CD14-positive monocyte (primary cell): ENCODE measurements at regions not wholly inside any gene's neighbourhood (a gene's known extent, or its start where the extent isn't known, plus 50 kb on each side); places are given as distances from the start of the nearest gene placed in this dataset.

Experiments used
- DNase-seq, 3 donors: peaks; one replicate each; pipeline ENCODE4 v3.0.0-alpha.2; 2011 to 2022
- H2AFZ ChIP-seq: 2 replicates; pipeline ENCODE4 v1.6.0; 2012; ENCODE audit warnings: mild to moderate bottlenecking, low read depth, low read length, inconsistent platforms; ENCODE audit not compliant: insufficient read depth, poor library complexity, severe bottlenecking
- H3K27ac ChIP-seq, 2 donors: 1 replicate in 1 of 2; 2 replicates in 1 of 2; pipeline ENCODE4 v1.5.1; 2012 to 2013; ENCODE audit warnings: low read length in 2 of 2, control low read depth in 1 of 2, inconsistent platforms in 1 of 2, low read depth in 1 of 2, mild to moderate bottlenecking in 1 of 2
- H3K27me3 ChIP-seq, 2 donors: one replicate each; pipeline versions ENCODE4 v1.6.0 to v1.6.1; 2011 to 2013; ENCODE audit warnings: low read length in 2 of 2; ENCODE audit not compliant: control insufficient read depth in 2 of 2, insufficient read depth in 2 of 2
- H3K36me3 ChIP-seq, 2 donors: replicated peaks in 1 of 2; 1 replicate in 1 of 2; 2 replicates in 1 of 2; pipeline versions ENCODE4 v1.5.1 to v1.6.1; 2012 to 2013; ENCODE audit warnings: low read length in 2 of 2, control low read depth in 1 of 2, inconsistent platforms in 1 of 2, mild to moderate bottlenecking in 1 of 2; ENCODE audit not compliant: insufficient read depth in 2 of 2, control insufficient read depth in 1 of 2
- H3K4me1 ChIP-seq, 2 donors: 1 replicate in 1 of 2; 2 replicates in 1 of 2; pipeline versions ENCODE4 v1.5.1 to v1.6.1; 2012 to 2013; ENCODE audit warnings: low read length in 2 of 2, control low read depth in 1 of 2, inconsistent platforms in 1 of 2, mild to moderate bottlenecking in 1 of 2, moderate library complexity in 1 of 2; ENCODE audit not compliant: insufficient read depth in 2 of 2, control insufficient read depth in 1 of 2
- H3K4me2 ChIP-seq: replicated peaks from 2 replicates; pipeline ENCODE3; 2012; ENCODE audit warnings: low read length, moderate library complexity, mild to moderate bottlenecking; ENCODE audit not compliant: poor library complexity, severe bottlenecking; ENCODE audit errors: extremely low read depth
- H3K4me3 ChIP-seq, 3 experiments: fragments of 200-600 bp in 1 of 3; sonication (generic) in 1 of 3; replicated peaks in 1 of 3; 1 replicate in 2 of 3; 2 replicates in 1 of 3; pipeline ENCODE4 v1.5.1; 2011 to 2013; ENCODE audit warnings: low read length in 3 of 3, mild to moderate bottlenecking in 3 of 3, control low read depth in 2 of 3, low read depth in 2 of 3, inconsistent platforms in 1 of 3, moderate library complexity in 1 of 3
- H3K79me2 ChIP-seq: 2 replicates; pipeline ENCODE4 v1.6.0; 2012; ENCODE audit warnings: mild to moderate bottlenecking, control low read depth, inconsistent platforms, low read length, moderate library complexity; ENCODE audit not compliant: insufficient read depth
- H3K9ac ChIP-seq: 2 replicates; pipeline ENCODE4 v1.6.0; 2017; ENCODE audit warnings: low read length, mild to moderate bottlenecking; ENCODE audit not compliant: insufficient read depth, poor library complexity, severe bottlenecking
- H3K9me3 ChIP-seq, 2 donors: replicated peaks in 1 of 2; 1 replicate in 1 of 2; 2 replicates in 1 of 2; pipeline versions ENCODE4 v1.5.1 to v1.6.1; 2012 to 2013; ENCODE audit warnings: low read length in 2 of 2, control low read depth in 1 of 2; ENCODE audit not compliant: control insufficient read depth in 1 of 2, insufficient read depth in 1 of 2
- H4K20me1 ChIP-seq: 2 replicates; pipeline ENCODE4 v1.6.0; 2012; ENCODE audit warnings: mild to moderate bottlenecking, low read length, control low read depth, moderate library complexity; ENCODE audit not compliant: insufficient read depth
- H3K27ac Mint-ChIP-seq, 7 donors: one replicate each; pipeline ENCODE4 v1.8.0; 2020; ENCODE audit warnings: mild to moderate bottlenecking in 7 of 7, mixed read lengths in 7 of 7, moderate library complexity in 6 of 7, inconsistent platforms in 2 of 7
- H3K27me3 Mint-ChIP-seq, 3 donors: one replicate each; pipeline ENCODE4 v1.8.0; 2021 to 2022; ENCODE audit warnings: low read depth in 3 of 3, mild to moderate bottlenecking in 3 of 3, mixed read lengths in 3 of 3, moderate library complexity in 3 of 3, inconsistent platforms in 1 of 3
- H3K36me3 Mint-ChIP-seq, 2 donors: one replicate each; pipeline ENCODE4 v1.8.0; 2020; ENCODE audit warnings: mixed read lengths in 2 of 2, inconsistent platforms in 1 of 2, mild to moderate bottlenecking in 1 of 2
- H3K4me1 Mint-ChIP-seq: one replicate; pipeline ENCODE4 v1.8.0; 2020; ENCODE audit warnings: mild to moderate bottlenecking, mixed read lengths
- H3K4me3 Mint-ChIP-seq, 2 donors: one replicate each; pipeline ENCODE4 v1.8.0; 2020; ENCODE audit warnings: mild to moderate bottlenecking in 2 of 2, mixed read lengths in 2 of 2, moderate library complexity in 1 of 2
- H3K9me3 Mint-ChIP-seq, 7 donors: one replicate each; pipeline ENCODE4 v1.8.0; 2020 to 2022; ENCODE audit warnings: mixed read lengths in 7 of 7, mild to moderate bottlenecking in 6 of 7, moderate library complexity in 6 of 7, inconsistent platforms in 2 of 7
- WGBS: methylation state at CpG from one replicate; pipeline ENCODE4 v1.1.5; 2013; ENCODE audit warnings: missing lambda C conversion rate; ENCODE audit not compliant: insufficient coverage; 5-methylcytosine and 5-hydroxymethylcytosine counted together
- intact Hi-C, 2 donors: fragments of 100-400 bp; cut with micrococcal nuclease; formaldehyde crosslinking; loops; one replicate each; pipeline versions ENCODE4 v1.15.0 to v1.15.1; 2023
- TF ChIP-seq, protein P1 (sequence below): fragments of 200-600 bp; IDR thresholded peaks from one replicate; pipeline ENCODE4 v1.8.0; 2022; ENCODE audit warnings: antibody characterized with exemption, mild to moderate bottlenecking

DNA sequence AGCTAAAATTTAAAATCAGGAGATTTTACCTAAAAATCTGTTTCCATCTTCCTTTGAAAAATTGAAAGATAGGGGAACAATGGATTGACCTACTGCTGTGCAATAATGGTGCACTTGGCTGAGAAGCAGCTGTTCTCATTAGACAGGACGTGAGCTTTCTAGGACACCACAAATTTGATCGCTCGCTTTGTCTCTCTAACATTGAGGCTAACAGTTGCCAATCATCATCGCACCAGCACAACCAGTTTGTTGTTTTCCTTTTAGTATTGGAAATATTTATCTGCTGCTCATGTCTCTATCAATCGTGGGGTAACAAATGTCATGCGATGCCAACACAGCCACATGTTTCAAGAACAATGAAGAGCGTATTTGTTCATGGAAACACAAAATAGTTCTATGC, 228.8 kb upstream of the P2RY1 start:
- TF ChIP-seq, protein P1, sequence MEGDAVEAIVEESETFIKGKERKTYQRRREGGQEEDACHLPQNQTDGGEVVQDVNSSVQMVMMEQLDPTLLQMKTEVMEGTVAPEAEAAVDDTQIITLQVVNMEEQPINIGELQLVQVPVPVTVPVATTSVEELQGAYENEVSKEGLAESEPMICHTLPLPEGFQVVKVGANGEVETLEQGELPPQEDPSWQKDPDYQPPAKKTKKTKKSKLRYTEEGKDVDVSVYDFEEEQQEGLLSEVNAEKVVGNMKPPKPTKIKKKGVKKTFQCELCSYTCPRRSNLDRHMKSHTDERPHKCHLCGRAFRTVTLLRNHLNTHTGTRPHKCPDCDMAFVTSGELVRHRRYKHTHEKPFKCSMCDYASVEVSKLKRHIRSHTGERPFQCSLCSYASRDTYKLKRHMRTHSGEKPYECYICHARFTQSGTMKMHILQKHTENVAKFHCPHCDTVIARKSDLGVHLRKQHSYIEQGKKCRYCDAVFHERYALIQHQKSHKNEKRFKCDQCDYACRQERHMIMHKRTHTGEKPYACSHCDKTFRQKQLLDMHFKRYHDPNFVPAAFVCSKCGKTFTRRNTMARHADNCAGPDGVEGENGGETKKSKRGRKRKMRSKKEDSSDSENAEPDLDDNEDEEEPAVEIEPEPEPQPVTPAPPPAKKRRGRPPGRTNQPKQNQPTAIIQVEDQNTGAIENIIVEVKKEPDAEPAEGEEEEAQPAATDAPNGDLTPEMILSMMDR: no peak
- no peak overlapping the region for H2AFZ ChIP-seq
- no peaks in the 10 kb centered on the region for H3K4me1 Mint-ChIP-seq
- no peak overlapping the region for H3K4me2 ChIP-seq
- no peaks in the 10 kb centered on the region for H3K27me3 Mint-ChIP-seq
- DNase-seq: no peak
- no peak overlapping the region for H3K9ac ChIP-seq
- H3K27ac ChIP-seq: no peak overlapping the region
- H4K20me1 ChIP-seq: no peaks in the 10 kb centered on the region
- no peak overlapping the region for H3K4me3 Mint-ChIP-seq
- H3K27me3 ChIP-seq: no peaks in the 10 kb centered on the region
- H3K79me2 ChIP-seq: no peaks in the 10 kb centered on the region
- no peaks in the 10 kb centered on the region for H3K4me1 ChIP-seq
- no peaks in the 10 kb centered on the region for H3K36me3 ChIP-seq
- H3K36me3 Mint-ChIP-seq: no peaks in the 10 kb centered on the region
- H3K9me3 Mint-ChIP-seq: peaks cover 9 to 19% (median 18%) of the 10 kb centered on the region in 7 donors
- H3K27ac Mint-ChIP-seq: no peak overlapping the region
- no peak overlapping the region for H3K4me3 ChIP-seq
- 85% methylated on average over 6 of the region's 7 CpGs for WGBS
- intact Hi-C loops: no loop called here
- peaks cover 12 to 13% of the 10 kb centered on the region in 2 donors for H3K9me3 ChIP-seq

DNA sequence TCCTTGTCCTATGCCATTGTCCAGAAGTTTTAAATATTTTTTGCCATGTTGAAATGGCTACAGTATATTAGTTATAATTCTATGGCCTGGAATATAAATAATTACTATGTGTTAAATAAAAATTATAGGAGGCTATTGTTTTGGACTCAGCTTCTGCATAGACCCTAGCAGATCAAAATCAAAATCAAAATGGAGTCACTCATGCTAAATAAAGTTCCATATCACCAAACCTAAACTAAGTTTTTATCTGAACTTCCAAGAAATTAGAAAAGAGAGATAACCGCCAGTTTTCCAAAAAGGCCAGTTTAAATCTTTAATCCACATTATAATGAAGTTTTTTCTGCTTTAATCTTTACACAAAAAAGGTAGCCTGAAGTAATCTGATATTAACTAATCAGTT, 227.8 kb upstream of the P2RY1 start:
- Histone ChIP-seq H3K36me3 (no peaks in the 10 kb centered on the region), H3K27ac (no peak overlapping the region), H3K9me3 (peaks cover 12 to 13% of the 10 kb centered on the region in 2 donors), H4K20me1 (no peaks in the 10 kb centered on the region), H3K9ac (no peak overlapping the region), H2AFZ (no peak overlapping the region), H3K4me1 (no peaks in the 10 kb centered on the region), H3K4me3 (no peak overlapping the region), H3K79me2 (no peaks in the 10 kb centered on the region), H3K27me3 (no peaks in the 10 kb centered on the region), H3K4me2 (no peak overlapping the region)
- no peaks in the 10 kb centered on the region for H3K4me1 Mint-ChIP-seq
- no peak for DNase-seq
- TF ChIP-seq, protein P1: no peak
- no peaks in the 10 kb centered on the region for H3K27me3 Mint-ChIP-seq
- peaks cover 9 to 19% (median 18%) of the 10 kb centered on the region in 7 donors for H3K9me3 Mint-ChIP-seq
- H3K27ac Mint-ChIP-seq: no peak overlapping the region
- no peak overlapping the region for H3K4me3 Mint-ChIP-seq
- no peaks in the 10 kb centered on the region for H3K36me3 Mint-ChIP-seq
- no CpG with 5 or more reads among the region's 1 CpG for WGBS
- intact Hi-C loops: no loop called here
